ENCODE measurements at regions not wholly inside any gene's neighbourhood (a gene's known extent, or its start where the extent isn't known, plus 50 kb on each side); places are given as distances from the start of the nearest gene placed in this dataset.

DNA sequence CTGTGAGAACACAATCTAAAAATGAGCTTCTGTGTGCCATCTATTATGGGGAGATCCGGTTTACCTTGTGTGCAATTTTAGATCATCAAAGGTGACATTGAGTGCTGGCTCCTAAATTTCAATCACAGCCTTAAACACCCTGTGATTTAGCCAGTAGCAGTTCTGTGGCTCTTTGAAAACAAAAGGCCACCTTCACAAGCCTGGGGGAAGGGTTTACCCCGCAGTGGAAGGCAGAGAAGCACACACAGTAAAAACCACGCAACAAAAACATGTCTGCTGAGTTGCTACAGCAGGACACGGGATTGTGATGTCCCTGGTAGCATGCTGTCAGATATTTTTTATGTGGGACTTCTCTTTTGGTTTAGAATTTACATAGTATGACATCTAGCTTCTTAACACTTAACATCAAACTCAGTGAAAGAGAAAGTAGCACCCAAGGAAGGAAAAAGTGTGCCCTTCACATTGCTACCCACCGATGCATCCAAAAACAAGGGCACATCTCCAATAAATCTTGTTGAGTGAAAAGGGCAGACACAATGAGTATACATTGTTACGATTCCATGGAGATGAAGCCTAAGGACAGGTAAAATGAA lies 56.1 kb upstream of the RNF152 start:
- DNase-seq (ENCODE audit: low read depth, low spot score): no peak

DNA sequence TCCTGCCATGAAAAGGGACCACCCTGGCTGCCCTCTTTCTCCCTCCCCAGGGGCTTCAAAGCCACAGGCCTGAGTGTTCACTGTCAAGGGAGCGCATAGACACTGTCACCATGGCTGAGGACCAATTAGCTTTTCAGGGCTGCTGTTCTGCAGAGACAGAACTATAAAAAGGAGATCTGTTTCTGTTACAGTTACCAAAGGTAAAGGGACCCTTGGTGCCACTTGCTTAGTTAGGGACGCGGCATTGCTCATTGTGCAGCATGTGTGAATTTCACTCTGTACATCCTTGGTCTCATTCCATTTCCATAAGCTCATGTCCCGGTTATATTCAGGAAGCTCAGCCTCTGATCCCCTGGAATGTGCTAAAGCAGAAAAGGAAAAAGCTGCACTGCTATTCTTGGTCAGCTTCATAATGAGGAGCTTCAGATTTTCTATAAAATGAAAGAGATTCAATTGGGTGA lies 55.5 kb upstream of the RNF152 start:
- DNase-seq (ENCODE audit: low read depth, low spot score): no peak

DNA sequence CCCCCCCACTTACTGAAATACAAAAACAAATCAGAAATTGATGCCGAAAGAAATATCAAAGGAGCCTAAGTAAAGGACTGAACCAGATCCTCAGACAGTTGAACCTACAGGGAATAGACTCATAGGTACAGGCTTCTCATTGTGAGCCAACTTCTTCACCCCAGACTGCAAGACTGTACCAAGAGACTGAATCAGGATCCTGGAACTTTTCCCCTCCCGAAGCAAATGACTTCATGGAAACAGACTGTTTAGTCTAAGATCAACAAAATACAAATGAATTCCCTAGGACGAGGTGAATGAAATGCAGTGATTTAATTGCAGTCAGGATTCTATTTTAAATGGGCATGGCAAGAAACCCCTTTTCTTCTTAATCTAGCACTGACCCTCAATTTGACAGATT lies 53.6 kb upstream of the RNF152 start:
- DNase-seq (ENCODE audit: low read depth, low spot score): no peak

DNA sequence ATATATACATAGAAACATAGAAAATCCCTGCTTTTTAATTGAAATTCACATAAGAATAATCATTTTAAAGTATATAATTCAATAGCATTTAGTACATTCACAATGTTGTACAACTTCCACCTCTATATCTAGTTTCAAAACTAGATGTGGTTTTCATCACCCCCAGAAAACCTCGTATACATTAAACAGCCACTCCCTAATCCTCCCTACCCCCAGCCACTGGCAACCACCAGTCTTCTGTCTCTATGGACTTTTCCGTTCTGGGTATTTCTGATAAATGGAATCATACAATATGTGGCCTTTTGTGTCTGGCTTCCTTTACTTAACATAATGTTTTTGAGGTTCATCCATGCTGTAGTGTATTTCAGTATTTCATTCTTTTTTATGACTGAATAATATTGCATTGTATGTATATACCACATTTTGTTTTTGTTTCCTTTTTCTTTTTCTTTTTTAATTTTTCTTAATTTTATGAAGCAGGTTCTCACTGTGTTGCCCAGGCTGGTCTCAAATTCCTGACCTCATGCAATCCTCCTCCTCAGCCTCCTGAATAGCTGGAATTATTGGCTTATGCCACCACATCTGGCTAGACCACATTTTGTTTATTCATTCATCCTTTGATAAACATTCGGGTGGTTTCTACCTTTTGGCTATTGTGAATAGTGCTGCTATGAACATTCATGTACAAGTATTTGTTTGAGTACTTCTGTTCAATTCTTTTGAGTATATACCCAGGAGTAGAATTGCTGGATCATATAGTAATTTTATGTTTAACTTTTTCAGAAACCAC lies 50.6 kb upstream of the RNF152 start:
- no peak for DNase-seq (ENCODE audit: low read depth, low spot score)

Measured in activated CD4-positive, CD25-positive, alpha-beta regulatory T cell treated with anti-CD3 and anti-CD28 coated beads, Interleukin-2, amount 50 U/mL, for 16 hours (primary cell).